ENCODE measurements at regions not wholly inside any gene's neighbourhood (a gene's known extent, or its start where the extent isn't known, plus 50 kb on each side); places are given as distances from the start of the nearest gene placed in this dataset.

- no peak overlapping the region for H3K27ac ChIP-seq (ENCODE audit: low read depth, low read length)
- H3K9ac ChIP-seq (ENCODE audit: low read depth in 1 of 3, low read length in 3 of 3): no peak overlapping the region
- H3K9me3 ChIP-seq (ENCODE audit: control insufficient read depth in 3 of 3, low read length in 3 of 3): no peaks in the 10 kb centered on the region
- H3K36me3 ChIP-seq (ENCODE audit: control insufficient read depth in 3 of 3, insufficient read depth in 3 of 3, low read length in 3 of 3): no peaks in the 10 kb centered on the region
- no peaks in the 10 kb centered on the region for H3K27me3 ChIP-seq (ENCODE audit: control insufficient read depth in 3 of 3, insufficient read depth in 3 of 3, low read length in 3 of 3)
- H3K4me3 ChIP-seq (ENCODE audit: low read length in 3 of 3): no peak overlapping the region
- H3K4me1 ChIP-seq (ENCODE audit: control insufficient read depth in 3 of 3, insufficient read depth in 3 of 3, low read length in 3 of 3): peaks cover 0 to 3% (median 0%) of the 10 kb centered on the region in 3 donors
These were observed 216.3 kb upstream of the RGMA start for GRCh38 chr15:93305306-93305705.

- H3K36me3 ChIP-seq (ENCODE audit: control insufficient read depth in 3 of 3, insufficient read depth in 3 of 3, low read length in 3 of 3): no peaks in the 10 kb centered on the region
These were observed 213.2 kb upstream of the RGMA start for GRCh38 chr15:93302080-93302765.

DNA sequence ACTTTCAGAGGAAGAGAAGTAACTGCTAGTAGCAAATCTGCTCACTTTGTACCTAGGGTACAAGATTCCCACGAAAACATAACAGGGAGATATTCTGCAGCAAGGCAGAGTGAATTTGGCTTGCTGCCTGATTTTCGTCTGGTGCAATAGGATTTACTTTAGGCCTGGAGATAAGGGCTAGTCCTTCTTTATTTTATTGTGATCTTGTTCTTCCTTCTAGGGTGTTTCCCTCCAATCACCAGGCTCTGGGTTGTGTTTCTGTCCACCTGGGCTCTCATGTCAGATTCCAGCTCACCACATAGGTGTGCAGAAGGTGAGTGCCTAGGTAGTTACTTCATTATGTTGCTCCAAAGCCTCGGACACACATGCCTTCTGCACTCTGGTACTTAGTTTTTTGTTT, 211.8 kb upstream of the RGMA start:
- H3K27ac ChIP-seq (ENCODE audit: low read depth, low read length): no peak overlapping the region
- H3K9me3 ChIP-seq (ENCODE audit: control insufficient read depth in 3 of 3, low read length in 3 of 3): no peaks in the 10 kb centered on the region
- H3K36me3 ChIP-seq (ENCODE audit: control insufficient read depth in 3 of 3, insufficient read depth in 3 of 3, low read length in 3 of 3): no peaks in the 10 kb centered on the region
- no peaks in the 10 kb centered on the region for H3K4me1 ChIP-seq (ENCODE audit: control insufficient read depth in 3 of 3, insufficient read depth in 3 of 3, low read length in 3 of 3)
- H3K4me3 ChIP-seq (ENCODE audit: low read length in 3 of 3): no peak overlapping the region
- H3K27me3 ChIP-seq (ENCODE audit: control insufficient read depth in 3 of 3, insufficient read depth in 3 of 3, low read length in 3 of 3): no peaks in the 10 kb centered on the region
- H3K9ac ChIP-seq (ENCODE audit: low read depth in 1 of 3, low read length in 3 of 3): no peak overlapping the region

More at GRCh38 chr15:93302080-93302765, 213.2 kb upstream of the RGMA start:
- no peak overlapping the region for H3K9ac ChIP-seq (ENCODE audit: low read depth in 1 of 3, low read length in 3 of 3)
- H3K27me3 ChIP-seq (ENCODE audit: control insufficient read depth in 3 of 3, insufficient read depth in 3 of 3, low read length in 3 of 3): no peaks in the 10 kb centered on the region
- no peak overlapping the region for H3K27ac ChIP-seq (ENCODE audit: low read depth, low read length)
- H3K4me1 ChIP-seq (ENCODE audit: control insufficient read depth in 3 of 3, insufficient read depth in 3 of 3, low read length in 3 of 3): no peaks in the 10 kb centered on the region
- H3K9me3 ChIP-seq (ENCODE audit: control insufficient read depth in 3 of 3, low read length in 3 of 3): no peaks in the 10 kb centered on the region
- H3K4me3 ChIP-seq (ENCODE audit: low read length in 3 of 3): no peak overlapping the region

GRCh38 chr15:93299675-93300074, 210.7 kb upstream of the RGMA start:
- Histone ChIP-seq H3K36me3 (ENCODE audit: control insufficient read depth in 3 of 3, insufficient read depth in 3 of 3, low read length in 3 of 3) (no peaks in the 10 kb centered on the region), H3K9me3 (ENCODE audit: control insufficient read depth in 3 of 3, low read length in 3 of 3) (no peaks in the 10 kb centered on the region), H3K9ac (ENCODE audit: low read depth in 1 of 3, low read length in 3 of 3) (no peak overlapping the region), H3K27ac (ENCODE audit: low read depth, low read length) (no peak overlapping the region), H3K4me3 (ENCODE audit: low read length in 3 of 3) (no peak overlapping the region), H3K4me1 (ENCODE audit: control insufficient read depth in 3 of 3, insufficient read depth in 3 of 3, low read length in 3 of 3) (no peaks in the 10 kb centered on the region), H3K27me3 (ENCODE audit: control insufficient read depth in 3 of 3, insufficient read depth in 3 of 3, low read length in 3 of 3) (no peaks in the 10 kb centered on the region)

GRCh38 chr15:93298901-93299300, 209.9 kb upstream of the RGMA start:
- Histone ChIP-seq H3K27ac (ENCODE audit: low read depth, low read length) (no peak overlapping the region), H3K4me1 (ENCODE audit: control insufficient read depth in 3 of 3, insufficient read depth in 3 of 3, low read length in 3 of 3) (no peaks in the 10 kb centered on the region), H3K9me3 (ENCODE audit: control insufficient read depth in 3 of 3, low read length in 3 of 3) (no peaks in the 10 kb centered on the region), H3K36me3 (ENCODE audit: control insufficient read depth in 3 of 3, insufficient read depth in 3 of 3, low read length in 3 of 3) (no peaks in the 10 kb centered on the region), H3K9ac (ENCODE audit: low read depth in 1 of 3, low read length in 3 of 3) (no peak overlapping the region), H3K27me3 (ENCODE audit: control insufficient read depth in 3 of 3, insufficient read depth in 3 of 3, low read length in 3 of 3) (no peaks in the 10 kb centered on the region), H3K4me3 (ENCODE audit: low read length in 3 of 3) (no peak overlapping the region)

- no peaks in the 10 kb centered on the region for H3K4me1 ChIP-seq (ENCODE audit: control insufficient read depth in 3 of 3, insufficient read depth in 3 of 3, low read length in 3 of 3)
- no peaks in the 10 kb centered on the region for H3K36me3 ChIP-seq (ENCODE audit: control insufficient read depth in 3 of 3, insufficient read depth in 3 of 3, low read length in 3 of 3)
- H3K27me3 ChIP-seq (ENCODE audit: control insufficient read depth in 3 of 3, insufficient read depth in 3 of 3, low read length in 3 of 3): no peaks in the 10 kb centered on the region
- H3K9me3 ChIP-seq (ENCODE audit: control insufficient read depth in 3 of 3, low read length in 3 of 3): no peaks in the 10 kb centered on the region
- H3K27ac ChIP-seq (ENCODE audit: low read depth, low read length): no peak overlapping the region
- H3K4me3 ChIP-seq (ENCODE audit: low read length in 3 of 3): no peak overlapping the region
- no peak overlapping the region for H3K9ac ChIP-seq (ENCODE audit: low read depth in 1 of 3, low read length in 3 of 3)
These were observed 207.9 kb upstream of the RGMA start for GRCh38 chr15:93296759-93297500.

DNA sequence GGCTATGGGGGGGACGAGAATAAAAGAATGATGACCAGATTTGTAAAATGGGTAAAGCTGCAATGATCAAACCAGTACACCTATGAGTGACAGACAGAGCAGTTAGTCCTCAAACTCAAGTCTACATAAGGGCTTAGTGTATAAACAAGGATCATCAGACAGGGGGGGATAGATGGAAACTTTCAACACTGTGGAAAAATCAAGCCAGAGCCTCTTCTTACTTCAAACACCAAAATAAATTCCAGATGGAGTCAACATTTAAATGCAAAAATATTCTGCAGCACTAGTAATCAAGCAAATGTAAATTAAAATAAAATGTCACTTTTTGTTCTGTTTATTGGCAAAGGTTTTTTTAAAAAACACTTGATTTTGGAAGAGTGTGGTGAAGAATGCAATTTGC, 205.9 kb upstream of the RGMA start:
- Histone ChIP-seq H3K27me3 (ENCODE audit: control insufficient read depth in 3 of 3, insufficient read depth in 3 of 3, low read length in 3 of 3) (no peaks in the 10 kb centered on the region), H3K36me3 (ENCODE audit: control insufficient read depth in 3 of 3, insufficient read depth in 3 of 3, low read length in 3 of 3) (no peaks in the 10 kb centered on the region), H3K4me3 (ENCODE audit: low read length in 3 of 3) (no peak overlapping the region), H3K27ac (ENCODE audit: low read depth, low read length) (no peak overlapping the region), H3K9me3 (ENCODE audit: control insufficient read depth in 3 of 3, low read length in 3 of 3) (no peaks in the 10 kb centered on the region), H3K4me1 (ENCODE audit: control insufficient read depth in 3 of 3, insufficient read depth in 3 of 3, low read length in 3 of 3) (no peaks in the 10 kb centered on the region), H3K9ac (ENCODE audit: low read depth in 1 of 3, low read length in 3 of 3) (no peak overlapping the region)

DNA sequence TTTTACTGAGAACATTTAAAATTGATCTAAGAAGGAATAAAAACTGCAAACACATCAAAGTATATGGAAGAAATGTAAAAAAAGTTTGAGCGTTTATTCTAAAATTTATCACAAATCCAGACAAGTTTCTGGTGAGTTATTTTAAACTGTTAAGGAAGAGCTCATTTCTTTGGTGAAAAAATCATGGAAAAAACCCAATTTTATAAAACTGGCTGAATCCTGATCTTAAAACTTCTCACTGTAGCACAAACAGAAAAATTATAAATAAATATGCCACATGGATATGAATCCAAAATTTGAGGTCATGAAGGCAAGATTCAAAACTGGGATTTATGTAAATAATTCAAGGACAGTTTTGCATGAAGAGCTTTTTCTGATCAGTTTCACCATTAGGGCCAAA, 205.1 kb upstream of the RGMA start:
- no peak overlapping the region for H3K9ac ChIP-seq (ENCODE audit: low read depth in 1 of 3, low read length in 3 of 3)
- no peaks in the 10 kb centered on the region for H3K4me1 ChIP-seq (ENCODE audit: control insufficient read depth in 3 of 3, insufficient read depth in 3 of 3, low read length in 3 of 3)
- no peak overlapping the region for H3K4me3 ChIP-seq (ENCODE audit: low read length in 3 of 3)
- H3K9me3 ChIP-seq (ENCODE audit: control insufficient read depth in 3 of 3, low read length in 3 of 3): no peaks in the 10 kb centered on the region
- no peaks in the 10 kb centered on the region for H3K27me3 ChIP-seq (ENCODE audit: control insufficient read depth in 3 of 3, insufficient read depth in 3 of 3, low read length in 3 of 3)
- H3K36me3 ChIP-seq (ENCODE audit: control insufficient read depth in 3 of 3, insufficient read depth in 3 of 3, low read length in 3 of 3): no peaks in the 10 kb centered on the region
- H3K27ac ChIP-seq (ENCODE audit: low read depth, low read length): no peak overlapping the region

DNA sequence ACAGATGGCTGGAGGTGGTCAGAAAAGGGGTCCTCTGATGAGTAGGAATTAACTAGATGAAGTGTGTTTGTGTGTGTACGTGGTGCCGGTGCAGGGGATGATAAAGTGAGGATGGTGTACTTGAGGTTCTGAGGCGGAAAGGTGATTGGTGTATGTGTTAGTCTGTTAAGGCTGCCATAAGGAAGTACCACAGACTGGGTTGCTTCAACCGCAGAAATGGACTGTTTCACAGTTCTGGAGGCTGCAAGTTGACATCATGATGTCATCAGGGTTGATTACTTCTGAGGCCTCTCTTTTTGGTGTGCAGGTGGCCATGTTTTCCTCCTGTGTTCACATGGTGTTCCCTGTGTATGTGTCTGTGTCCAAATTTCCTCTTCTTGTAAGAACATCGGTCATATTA, 202.4 kb upstream of the RGMA start:
- H3K9ac ChIP-seq (ENCODE audit: low read depth in 1 of 3, low read length in 3 of 3): no peak overlapping the region

DNA sequence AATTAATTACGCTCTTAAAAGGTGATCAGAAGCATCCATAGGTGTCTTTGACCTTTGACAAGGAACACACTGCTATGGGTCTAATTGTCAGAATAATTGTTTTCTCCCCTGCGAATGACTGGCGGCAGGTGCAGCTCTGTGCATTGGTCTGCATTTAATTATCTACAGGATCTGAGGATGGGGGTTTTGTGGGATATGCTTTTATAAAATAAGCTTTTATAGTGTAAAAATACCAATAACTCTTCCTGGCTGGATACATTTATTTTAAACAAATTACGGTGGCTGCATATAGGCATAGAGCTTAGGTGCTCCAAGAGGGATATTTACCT, 201.6 kb upstream of the RGMA start:
- no peak overlapping the region for H3K27ac ChIP-seq (ENCODE audit: low read depth, low read length)

More for the DNA sequence above, 202.4 kb upstream of the RGMA start:
- Histone ChIP-seq H3K27ac (ENCODE audit: low read depth, low read length) (no peak overlapping the region), H3K36me3 (ENCODE audit: control insufficient read depth in 3 of 3, insufficient read depth in 3 of 3, low read length in 3 of 3) (no peaks in the 10 kb centered on the region), H3K4me3 (ENCODE audit: low read length in 3 of 3) (no peak overlapping the region), H3K9me3 (ENCODE audit: control insufficient read depth in 3 of 3, low read length in 3 of 3) (no peaks in the 10 kb centered on the region), H3K4me1 (ENCODE audit: control insufficient read depth in 3 of 3, insufficient read depth in 3 of 3, low read length in 3 of 3) (no peaks in the 10 kb centered on the region), H3K27me3 (ENCODE audit: control insufficient read depth in 3 of 3, insufficient read depth in 3 of 3, low read length in 3 of 3) (no peaks in the 10 kb centered on the region)

More for the DNA sequence above, 201.6 kb upstream of the RGMA start:
- H3K36me3 ChIP-seq (ENCODE audit: control insufficient read depth in 3 of 3, insufficient read depth in 3 of 3, low read length in 3 of 3): no peaks in the 10 kb centered on the region
- H3K9me3 ChIP-seq (ENCODE audit: control insufficient read depth in 3 of 3, low read length in 3 of 3): no peaks in the 10 kb centered on the region
- no peaks in the 10 kb centered on the region for H3K27me3 ChIP-seq (ENCODE audit: control insufficient read depth in 3 of 3, insufficient read depth in 3 of 3, low read length in 3 of 3)
- H3K4me3 ChIP-seq (ENCODE audit: low read length in 3 of 3): no peak overlapping the region
- H3K9ac ChIP-seq (ENCODE audit: low read depth in 1 of 3, low read length in 3 of 3): no peak overlapping the region
- no peaks in the 10 kb centered on the region for H3K4me1 ChIP-seq (ENCODE audit: control insufficient read depth in 3 of 3, insufficient read depth in 3 of 3, low read length in 3 of 3)

All from skeletal muscle tissue (tissue), 3 donors.